GM12873 (cell line): ENCODE measurements at regions not wholly inside any gene's neighbourhood (a gene's known extent, or its start where the extent isn't known, plus 50 kb on each side); places are given as distances from the start of the nearest gene placed in this dataset.

Experiments
- CTCF ChIP-seq: IDR thresholded peaks from 2 replicates; pipeline ENCODE4 v1.5.1; 2012; ENCODE audit warnings: low read depth, mild to moderate bottlenecking, moderate library complexity, low read length, control low read depth; ENCODE audit not compliant: insufficient read depth; ENCODE audit errors: missing control alignments

- TF ChIP-seq CTCF: no peak
These were observed 79.3 kb upstream of the SPEF2 start for GRCh38 chr5:35538198-35538931.

- no peak for TF ChIP-seq CTCF
These were observed 84.5 kb upstream of the SPEF2 start for GRCh38 chr5:35533156-35533555.

- TF ChIP-seq CTCF: no peak
These were observed 99.6 kb upstream of the SPEF2 start for GRCh38 chr5:35518104-35518503.

GRCh38 chr5:35516271-35516670, 101.4 kb upstream of the SPEF2 start:
- TF ChIP-seq CTCF: no peak

- TF ChIP-seq CTCF: no peak
These were observed 104.1 kb upstream of the SPEF2 start for GRCh38 chr5:35513612-35514011.

- TF ChIP-seq CTCF: no peak
These were observed 115.5 kb upstream of the SPEF2 start for GRCh38 chr5:35502206-35502605.

GRCh38 chr5:35488791-35489190, 128.9 kb upstream of the SPEF2 start:
- no peak for TF ChIP-seq CTCF
